CD14-positive monocyte (primary cell): ENCODE measurements at regions not wholly inside any gene's neighbourhood (a gene's known extent, or its start where the extent isn't known, plus 50 kb on each side); places are given as distances from the start of the nearest gene placed in this dataset.

Experiments used
- DNase-seq, 3 donors: peaks; one replicate each; pipeline ENCODE4 v3.0.0-alpha.2; 2011 to 2022
- H2AFZ ChIP-seq: 2 replicates; pipeline ENCODE4 v1.6.0; 2012; ENCODE audit warnings: mild to moderate bottlenecking, low read depth, low read length, inconsistent platforms; ENCODE audit not compliant: insufficient read depth, poor library complexity, severe bottlenecking
- H3K27ac ChIP-seq, 2 donors: 1 replicate in 1 of 2; 2 replicates in 1 of 2; pipeline ENCODE4 v1.5.1; 2012 to 2013; ENCODE audit warnings: low read length in 2 of 2, control low read depth in 1 of 2, inconsistent platforms in 1 of 2, low read depth in 1 of 2, mild to moderate bottlenecking in 1 of 2
- H3K27me3 ChIP-seq, 2 donors: one replicate each; pipeline versions ENCODE4 v1.6.0 to v1.6.1; 2011 to 2013; ENCODE audit warnings: low read length in 2 of 2; ENCODE audit not compliant: control insufficient read depth in 2 of 2, insufficient read depth in 2 of 2
- H3K36me3 ChIP-seq, 2 donors: replicated peaks in 1 of 2; 1 replicate in 1 of 2; 2 replicates in 1 of 2; pipeline versions ENCODE4 v1.5.1 to v1.6.1; 2012 to 2013; ENCODE audit warnings: low read length in 2 of 2, control low read depth in 1 of 2, inconsistent platforms in 1 of 2, mild to moderate bottlenecking in 1 of 2; ENCODE audit not compliant: insufficient read depth in 2 of 2, control insufficient read depth in 1 of 2
- H3K4me1 ChIP-seq, 2 donors: 1 replicate in 1 of 2; 2 replicates in 1 of 2; pipeline versions ENCODE4 v1.5.1 to v1.6.1; 2012 to 2013; ENCODE audit warnings: low read length in 2 of 2, control low read depth in 1 of 2, inconsistent platforms in 1 of 2, mild to moderate bottlenecking in 1 of 2, moderate library complexity in 1 of 2; ENCODE audit not compliant: insufficient read depth in 2 of 2, control insufficient read depth in 1 of 2
- H3K4me2 ChIP-seq: replicated peaks from 2 replicates; pipeline ENCODE3; 2012; ENCODE audit warnings: low read length, moderate library complexity, mild to moderate bottlenecking; ENCODE audit not compliant: poor library complexity, severe bottlenecking; ENCODE audit errors: extremely low read depth
- H3K4me3 ChIP-seq, 3 experiments: fragments of 200-600 bp in 1 of 3; sonication (generic) in 1 of 3; replicated peaks in 1 of 3; 1 replicate in 2 of 3; 2 replicates in 1 of 3; pipeline ENCODE4 v1.5.1; 2011 to 2013; ENCODE audit warnings: low read length in 3 of 3, mild to moderate bottlenecking in 3 of 3, control low read depth in 2 of 3, low read depth in 2 of 3, inconsistent platforms in 1 of 3, moderate library complexity in 1 of 3
- H3K79me2 ChIP-seq: 2 replicates; pipeline ENCODE4 v1.6.0; 2012; ENCODE audit warnings: mild to moderate bottlenecking, control low read depth, inconsistent platforms, low read length, moderate library complexity; ENCODE audit not compliant: insufficient read depth
- H3K9ac ChIP-seq: 2 replicates; pipeline ENCODE4 v1.6.0; 2017; ENCODE audit warnings: low read length, mild to moderate bottlenecking; ENCODE audit not compliant: insufficient read depth, poor library complexity, severe bottlenecking
- H3K9me3 ChIP-seq, 2 donors: replicated peaks in 1 of 2; 1 replicate in 1 of 2; 2 replicates in 1 of 2; pipeline versions ENCODE4 v1.5.1 to v1.6.1; 2012 to 2013; ENCODE audit warnings: low read length in 2 of 2, control low read depth in 1 of 2; ENCODE audit not compliant: control insufficient read depth in 1 of 2, insufficient read depth in 1 of 2
- H4K20me1 ChIP-seq: 2 replicates; pipeline ENCODE4 v1.6.0; 2012; ENCODE audit warnings: mild to moderate bottlenecking, low read length, control low read depth, moderate library complexity; ENCODE audit not compliant: insufficient read depth
- H3K27ac Mint-ChIP-seq, 7 donors: one replicate each; pipeline ENCODE4 v1.8.0; 2020; ENCODE audit warnings: mild to moderate bottlenecking in 7 of 7, mixed read lengths in 7 of 7, moderate library complexity in 6 of 7, inconsistent platforms in 2 of 7
- H3K27me3 Mint-ChIP-seq, 3 donors: one replicate each; pipeline ENCODE4 v1.8.0; 2021 to 2022; ENCODE audit warnings: low read depth in 3 of 3, mild to moderate bottlenecking in 3 of 3, mixed read lengths in 3 of 3, moderate library complexity in 3 of 3, inconsistent platforms in 1 of 3
- H3K36me3 Mint-ChIP-seq, 2 donors: one replicate each; pipeline ENCODE4 v1.8.0; 2020; ENCODE audit warnings: mixed read lengths in 2 of 2, inconsistent platforms in 1 of 2, mild to moderate bottlenecking in 1 of 2
- H3K4me1 Mint-ChIP-seq: one replicate; pipeline ENCODE4 v1.8.0; 2020; ENCODE audit warnings: mild to moderate bottlenecking, mixed read lengths
- H3K4me3 Mint-ChIP-seq, 2 donors: one replicate each; pipeline ENCODE4 v1.8.0; 2020; ENCODE audit warnings: mild to moderate bottlenecking in 2 of 2, mixed read lengths in 2 of 2, moderate library complexity in 1 of 2
- H3K9me3 Mint-ChIP-seq, 7 donors: one replicate each; pipeline ENCODE4 v1.8.0; 2020 to 2022; ENCODE audit warnings: mixed read lengths in 7 of 7, mild to moderate bottlenecking in 6 of 7, moderate library complexity in 6 of 7, inconsistent platforms in 2 of 7
- CTCF ChIP-seq: fragments of 200-600 bp; IDR thresholded peaks from one replicate; pipeline ENCODE4 v1.8.0; 2022; ENCODE audit warnings: antibody characterized with exemption, mild to moderate bottlenecking
- WGBS: methylation state at CpG from one replicate; pipeline ENCODE4 v1.1.5; 2013; ENCODE audit warnings: missing lambda C conversion rate; ENCODE audit not compliant: insufficient coverage; 5-methylcytosine and 5-hydroxymethylcytosine counted together
- intact Hi-C, 2 donors: fragments of 100-400 bp; cut with micrococcal nuclease; formaldehyde crosslinking; loops; one replicate each; pipeline versions ENCODE4 v1.15.0 to v1.15.1; 2023

DNA sequence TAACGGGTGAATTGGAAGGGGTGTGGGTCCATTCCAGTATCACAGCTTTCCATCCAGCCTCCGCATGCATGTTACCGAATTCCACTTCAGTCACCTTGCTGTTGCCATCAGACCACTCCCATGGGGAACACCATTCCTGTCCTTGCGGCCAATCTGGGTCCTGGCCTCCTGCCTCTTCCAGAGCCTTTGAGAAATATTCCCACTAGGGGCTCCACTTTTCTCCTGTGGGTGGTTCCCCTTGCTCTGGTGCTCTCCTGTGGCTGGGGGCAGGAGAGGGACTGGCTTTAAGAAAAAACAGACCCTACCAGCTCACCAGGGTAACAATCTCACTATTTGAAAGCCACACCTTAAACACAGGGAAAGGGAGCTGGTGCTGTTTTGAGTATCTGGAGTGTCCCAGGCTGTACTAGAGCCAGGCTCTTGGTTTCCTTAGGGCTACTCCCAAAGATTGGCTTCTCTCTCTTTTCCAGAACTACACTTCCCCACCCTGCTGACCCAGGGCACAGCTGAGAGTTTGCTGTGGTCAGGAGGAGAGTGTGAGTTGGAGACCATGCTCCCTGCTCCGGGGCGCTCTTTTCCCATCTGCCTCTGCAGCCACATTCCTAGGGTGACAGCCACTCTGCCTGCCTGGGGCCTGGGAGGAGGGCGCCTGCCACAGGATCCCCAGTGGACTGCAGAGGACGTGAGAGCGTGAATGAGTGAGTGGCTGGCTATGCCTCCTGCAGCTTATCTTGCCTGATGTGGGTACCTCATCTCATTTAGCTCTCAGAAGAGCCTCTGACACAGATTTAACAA, 460.8 kb upstream of the HS6ST1 start:
- WGBS: 100% methylated on average over 1 of the region's 9 CpGs
- H3K27me3 ChIP-seq: no peaks in the 10 kb centered on the region
- H3K27ac ChIP-seq: no peak overlapping the region
- Mint-ChIP-seq H3K9me3 (peaks cover 0 to 5% (median 0%) of the 10 kb centered on the region in 7 donors), H3K4me1 (no peaks in the 10 kb centered on the region), H3K27me3 (peaks cover 0 to 9% (median 2%) of the 10 kb centered on the region in 3 donors), H3K4me3 (no peak overlapping the region), H3K36me3 (no peaks in the 10 kb centered on the region), H3K27ac (no peak overlapping the region)
- no peak overlapping the region for H3K4me2 ChIP-seq
- H3K9ac ChIP-seq: no peak overlapping the region
- intact Hi-C loops: no loop called here
- H3K9me3 ChIP-seq: no peaks in the 10 kb centered on the region
- H3K79me2 ChIP-seq: no peaks in the 10 kb centered on the region
- no peak overlapping the region for H2AFZ ChIP-seq
- TF ChIP-seq CTCF: no peak
- no peaks in the 10 kb centered on the region for H3K4me1 ChIP-seq
- no peaks in the 10 kb centered on the region for H4K20me1 ChIP-seq
- H3K36me3 ChIP-seq: no peaks in the 10 kb centered on the region
- DNase-seq: no peak
- H3K4me3 ChIP-seq: no peak overlapping the region

GRCh38 chr2:128780434-128781080, 461.9 kb upstream of the HS6ST1 start:
- Histone ChIP-seq H4K20me1 (no peaks in the 10 kb centered on the region), H3K27me3 (no peaks in the 10 kb centered on the region), H3K9ac (no peak overlapping the region), H3K36me3 (no peaks in the 10 kb centered on the region), H3K4me2 (no peak overlapping the region), H3K4me3 (no peak overlapping the region), H3K79me2 (no peaks in the 10 kb centered on the region), H2AFZ (no peak overlapping the region), H3K9me3 (no peaks in the 10 kb centered on the region), H3K4me1 (no peaks in the 10 kb centered on the region), H3K27ac (no peak overlapping the region)
- no peaks in the 10 kb centered on the region for H3K36me3 Mint-ChIP-seq
- intact Hi-C loops: no loop called here
- no peak for TF ChIP-seq CTCF
- H3K9me3 Mint-ChIP-seq: peaks cover 0 to 3% (median 0%) of the 10 kb centered on the region in 7 donors
- H3K4me1 Mint-ChIP-seq: no peaks in the 10 kb centered on the region
- 91% methylated on average over 4 of the region's 5 CpGs for WGBS
- DNase-seq: no peak
- H3K4me3 Mint-ChIP-seq: no peak overlapping the region
- no peak overlapping the region for H3K27ac Mint-ChIP-seq
- H3K27me3 Mint-ChIP-seq: peaks cover 0 to 5% (median 2%) of the 10 kb centered on the region in 3 donors
